ENCODE measurements at regions not wholly inside any gene's neighbourhood (a gene's known extent, or its start where the extent isn't known, plus 50 kb on each side); places are given as distances from the start of the nearest gene placed in this dataset.

DNA sequence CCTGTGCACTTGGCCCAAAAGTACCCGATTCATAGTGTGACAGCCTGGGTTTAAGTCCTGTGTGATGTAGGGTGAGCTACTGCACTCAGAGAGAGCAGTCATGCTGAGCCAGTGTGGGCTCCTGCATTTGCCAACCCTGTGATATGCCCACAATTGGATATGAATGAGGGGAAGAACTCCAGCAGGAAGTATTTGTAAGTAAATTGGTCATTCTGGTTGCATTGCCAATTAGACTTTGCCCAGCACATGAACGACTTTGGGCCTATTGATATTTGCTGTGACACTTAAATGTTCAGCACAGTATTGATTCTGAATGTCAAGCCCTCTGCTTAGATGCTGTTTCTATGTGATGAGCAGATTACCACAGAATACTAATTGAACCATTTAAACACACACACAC, 570.9 kb downstream of the PIK3C3 start:
- Histone ChIP-seq H3K27me3 (replicated peaks; ENCODE audit: insufficient read depth) (no peaks in the 10 kb centered on the region), H3K4me1 (replicated peaks) (no peaks in the 10 kb centered on the region), H3K27ac (no peak overlapping the region), H3K9me3 (no peaks in the 10 kb centered on the region), H3K4me3 (no peak overlapping the region), H3K36me3 (no peaks in the 10 kb centered on the region)
- intact Hi-C loops (cut with DNase I) = no loop called here
- TF ChIP-seq POLR2A (IDR thresholded peaks at IDR 0.05) (no peak), POLR2AphosphoS5 (IDR thresholded peaks at IDR 0.05) (no peak)
- TF ChIP-seq, protein P1, sequence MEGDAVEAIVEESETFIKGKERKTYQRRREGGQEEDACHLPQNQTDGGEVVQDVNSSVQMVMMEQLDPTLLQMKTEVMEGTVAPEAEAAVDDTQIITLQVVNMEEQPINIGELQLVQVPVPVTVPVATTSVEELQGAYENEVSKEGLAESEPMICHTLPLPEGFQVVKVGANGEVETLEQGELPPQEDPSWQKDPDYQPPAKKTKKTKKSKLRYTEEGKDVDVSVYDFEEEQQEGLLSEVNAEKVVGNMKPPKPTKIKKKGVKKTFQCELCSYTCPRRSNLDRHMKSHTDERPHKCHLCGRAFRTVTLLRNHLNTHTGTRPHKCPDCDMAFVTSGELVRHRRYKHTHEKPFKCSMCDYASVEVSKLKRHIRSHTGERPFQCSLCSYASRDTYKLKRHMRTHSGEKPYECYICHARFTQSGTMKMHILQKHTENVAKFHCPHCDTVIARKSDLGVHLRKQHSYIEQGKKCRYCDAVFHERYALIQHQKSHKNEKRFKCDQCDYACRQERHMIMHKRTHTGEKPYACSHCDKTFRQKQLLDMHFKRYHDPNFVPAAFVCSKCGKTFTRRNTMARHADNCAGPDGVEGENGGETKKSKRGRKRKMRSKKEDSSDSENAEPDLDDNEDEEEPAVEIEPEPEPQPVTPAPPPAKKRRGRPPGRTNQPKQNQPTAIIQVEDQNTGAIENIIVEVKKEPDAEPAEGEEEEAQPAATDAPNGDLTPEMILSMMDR (IDR thresholded peaks at IDR 0.05) = no peak
- WGBS = 80% methylated on average over 2 of the region's 2 CpGs
- DNase-seq (ENCODE audit: low spot score) = no peak

DNA sequence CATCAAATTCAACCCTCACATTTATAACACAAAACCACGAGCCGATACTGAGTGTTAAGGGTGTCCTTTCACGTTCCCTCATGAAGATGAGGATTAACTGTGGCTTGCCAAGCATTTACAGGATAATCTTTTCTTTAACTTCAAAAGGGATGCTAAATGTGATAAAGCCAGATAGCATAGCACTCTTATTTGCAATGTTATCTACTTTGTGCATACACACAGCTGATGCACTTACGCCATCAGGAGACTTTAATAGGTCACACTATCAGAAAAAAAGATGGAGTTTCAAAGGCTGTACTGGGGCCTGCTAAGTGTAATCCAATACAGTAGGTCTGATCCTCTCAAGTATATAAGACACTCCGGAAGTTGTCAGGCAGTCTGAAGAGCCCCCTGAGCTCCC, 572.7 kb downstream of the PIK3C3 start:
- Histone ChIP-seq H3K27ac (no peak overlapping the region), H3K36me3 (no peaks in the 10 kb centered on the region), H3K9me3 (no peaks in the 10 kb centered on the region), H3K4me1 (replicated peaks) (no peaks in the 10 kb centered on the region), H3K27me3 (replicated peaks; ENCODE audit: insufficient read depth) (no peaks in the 10 kb centered on the region), H3K4me3 (no peak overlapping the region)
- 52% methylated on average over 5 of the region's 5 CpGs for WGBS
- intact Hi-C loops (cut with DNase I) = no loop called here
- no peak for TF ChIP-seq POLR2A (IDR thresholded peaks at IDR 0.05)
- TF ChIP-seq, protein P1 (IDR thresholded peaks at IDR 0.05) = no peak
- TF ChIP-seq POLR2AphosphoS5 (IDR thresholded peaks at IDR 0.05) = no peak
- no peak for DNase-seq (ENCODE audit: low spot score)

DNA sequence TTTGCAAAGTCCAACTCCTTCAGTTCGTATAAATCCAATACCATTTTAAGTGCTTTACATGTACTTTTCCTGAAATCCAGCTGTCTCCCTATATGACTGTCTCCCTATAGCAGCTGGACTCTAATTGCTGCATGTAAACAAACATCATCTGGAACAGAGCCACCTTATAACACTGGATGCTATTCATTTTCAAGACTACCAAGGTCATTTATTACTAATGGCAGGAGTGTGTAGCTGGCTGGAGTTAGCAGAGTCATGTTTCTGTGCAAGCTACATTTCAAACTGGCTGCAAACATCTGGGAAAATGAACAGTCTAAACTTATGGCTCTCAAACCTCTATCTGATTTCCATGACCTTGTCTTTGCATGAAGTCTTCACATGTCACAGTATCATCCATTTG, 575.2 kb downstream of the PIK3C3 start:
- TF ChIP-seq POLR2AphosphoS5 (IDR thresholded peaks at IDR 0.05) = no peak
- TF ChIP-seq POLR2A (IDR thresholded peaks at IDR 0.05) = no peak
- TF ChIP-seq, protein P1 (IDR thresholded peaks at IDR 0.05) = no peak
- Histone ChIP-seq H3K27me3 (replicated peaks; ENCODE audit: insufficient read depth) (no peaks in the 10 kb centered on the region), H3K4me1 (replicated peaks) (no peaks in the 10 kb centered on the region), H3K36me3 (no peaks in the 10 kb centered on the region), H3K9me3 (no peaks in the 10 kb centered on the region), H3K27ac (no peak overlapping the region), H3K4me3 (no peak overlapping the region)
- intact Hi-C loops (cut with DNase I) = no loop called here
- 74% methylated on average over 1 of the region's 1 CpG for WGBS
- DNase-seq (ENCODE audit: low spot score) = no peak

DNA sequence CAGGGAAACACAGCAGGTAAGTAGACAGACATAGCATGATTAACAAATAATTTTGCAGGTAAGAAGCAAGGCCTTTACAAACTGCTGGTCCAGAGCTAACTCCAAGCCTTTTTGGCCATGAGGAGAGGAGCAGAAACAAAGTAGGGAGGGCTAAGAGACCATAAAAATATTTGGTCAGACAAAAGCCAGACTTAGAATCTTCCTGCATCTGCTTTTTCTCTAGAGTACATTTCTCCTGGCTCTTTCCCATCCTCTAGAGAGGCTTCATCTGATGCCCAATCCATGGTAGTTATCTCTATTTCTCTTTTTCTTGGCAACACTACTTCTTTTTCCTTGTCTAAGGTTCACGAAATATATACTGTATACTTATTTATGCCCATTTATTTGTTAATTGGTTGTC, 577.1 kb downstream of the PIK3C3 start:
- intact Hi-C loops (cut with DNase I) = no loop called here
- no peaks in the 10 kb centered on the region for H3K4me1 ChIP-seq (replicated peaks)
- TF ChIP-seq, protein P1 (IDR thresholded peaks at IDR 0.05) = no peak
- no peak for TF ChIP-seq POLR2AphosphoS5 (IDR thresholded peaks at IDR 0.05)
- no peak for TF ChIP-seq POLR2A (IDR thresholded peaks at IDR 0.05)
- no peaks in the 10 kb centered on the region for H3K36me3 ChIP-seq
- 90% methylated on average over 1 of the region's 1 CpG for WGBS
- no peak overlapping the region for H3K27ac ChIP-seq
- no peak for DNase-seq (ENCODE audit: low spot score)
- no peak overlapping the region for H3K4me3 ChIP-seq
- H3K9me3 ChIP-seq = no peaks in the 10 kb centered on the region
- no peaks in the 10 kb centered on the region for H3K27me3 ChIP-seq (replicated peaks; ENCODE audit: insufficient read depth)

DNA sequence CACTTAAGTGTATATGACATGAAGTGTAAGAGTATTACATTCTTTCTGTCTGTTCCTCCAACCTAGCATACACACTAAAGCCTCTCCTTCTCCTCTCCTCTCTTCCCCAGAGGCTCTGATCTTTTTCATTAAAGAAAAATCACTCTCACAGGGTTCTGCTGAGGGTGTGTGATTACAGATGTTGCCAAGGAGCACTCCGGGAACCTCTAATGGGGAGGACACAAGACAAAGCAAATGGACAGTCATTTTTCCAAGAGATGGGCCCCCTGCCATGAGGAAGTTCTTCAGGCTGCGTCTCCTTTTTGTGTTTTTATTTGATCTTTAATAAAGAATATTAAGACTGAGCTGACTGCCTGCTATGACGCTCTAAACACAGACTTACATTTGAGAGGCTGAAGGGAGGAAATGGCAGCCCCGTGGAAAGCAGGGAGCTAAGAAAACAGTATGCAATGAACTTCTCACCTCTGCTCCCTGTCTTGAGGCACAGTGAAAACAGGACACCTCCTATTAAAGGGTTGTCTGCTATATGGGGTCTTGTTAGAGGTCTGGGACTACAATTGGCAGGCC, 578.1 kb downstream of the PIK3C3 start:
- no peaks in the 10 kb centered on the region for H3K9me3 ChIP-seq
- no peaks in the 10 kb centered on the region for H3K4me1 ChIP-seq (replicated peaks)
- intact Hi-C loops (cut with DNase I) = no loop called here
- no peak overlapping the region for H3K27ac ChIP-seq
- no peaks in the 10 kb centered on the region for H3K36me3 ChIP-seq
- TF ChIP-seq POLR2AphosphoS5 (IDR thresholded peaks at IDR 0.05) (no peak), POLR2A (IDR thresholded peaks at IDR 0.05) (no peak)
- TF ChIP-seq, protein P1 (IDR thresholded peaks at IDR 0.05) = no peak
- H3K27me3 ChIP-seq (replicated peaks; ENCODE audit: insufficient read depth) = no peaks in the 10 kb centered on the region
- H3K4me3 ChIP-seq = no peak overlapping the region
- DNase-seq (ENCODE audit: low spot score) = no peak
- WGBS = 10% methylated on average over 4 of the region's 4 CpGs
